Stimulated activated CD4-positive, alpha-beta T cell treated with anti-CD3 and anti-CD28 coated beads, Interleukin-4, amount 100 ng/mL, for 4 hours (primary cell): ENCODE measurements at regions not wholly inside any gene's neighbourhood (a gene's known extent, or its start where the extent isn't known, plus 50 kb on each side); places are given as distances from the start of the nearest gene placed in this dataset.

ENCODE experiments used
- DNase-seq, 2 experiments: peaks; one replicate each; pipeline ENCODE4 v3.0.0-alpha.2; 2020

DNA sequence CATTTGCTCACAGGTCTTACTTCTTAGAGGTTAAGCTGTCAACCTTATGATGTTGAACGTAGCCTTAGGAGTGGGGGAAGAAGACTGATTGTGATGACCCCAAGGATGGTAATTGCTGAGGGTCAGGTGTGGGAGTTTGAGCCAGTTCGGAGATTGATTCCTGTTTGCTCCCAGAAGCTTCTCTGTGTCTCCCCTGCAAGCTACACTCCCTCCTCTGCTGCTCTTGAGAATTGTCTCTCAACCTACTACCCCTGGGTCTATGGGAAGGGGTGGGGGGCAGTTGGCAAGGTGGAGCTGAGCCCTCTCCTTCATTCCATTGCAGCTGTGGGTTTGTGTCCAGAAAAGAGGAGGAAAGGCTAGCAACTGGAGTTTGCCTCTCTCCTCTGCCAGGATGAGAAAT, 113.8 kb downstream of the PLEKHG1 start:
- DNase-seq = no peak

DNA sequence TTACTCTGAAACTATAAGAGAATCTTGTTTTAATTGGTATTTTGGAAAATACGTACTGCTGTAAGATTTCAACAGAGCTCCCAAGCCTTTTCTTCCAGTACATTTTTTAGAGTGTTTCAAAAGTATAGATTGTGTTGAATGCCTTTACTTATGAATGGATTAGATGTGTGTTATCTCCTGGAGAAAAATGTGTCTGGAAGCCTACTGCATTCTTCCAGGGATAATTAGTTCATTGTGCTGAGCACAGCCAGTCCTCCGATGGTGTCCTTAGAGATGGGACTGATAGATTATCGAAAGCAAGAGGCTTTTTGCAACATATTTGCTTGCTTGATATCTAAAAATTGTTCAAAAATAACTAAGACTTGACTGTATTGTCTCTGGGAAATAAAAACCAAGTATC, 114.2 kb downstream of the PLEKHG1 start:
- DNase-seq = no peak

DNA sequence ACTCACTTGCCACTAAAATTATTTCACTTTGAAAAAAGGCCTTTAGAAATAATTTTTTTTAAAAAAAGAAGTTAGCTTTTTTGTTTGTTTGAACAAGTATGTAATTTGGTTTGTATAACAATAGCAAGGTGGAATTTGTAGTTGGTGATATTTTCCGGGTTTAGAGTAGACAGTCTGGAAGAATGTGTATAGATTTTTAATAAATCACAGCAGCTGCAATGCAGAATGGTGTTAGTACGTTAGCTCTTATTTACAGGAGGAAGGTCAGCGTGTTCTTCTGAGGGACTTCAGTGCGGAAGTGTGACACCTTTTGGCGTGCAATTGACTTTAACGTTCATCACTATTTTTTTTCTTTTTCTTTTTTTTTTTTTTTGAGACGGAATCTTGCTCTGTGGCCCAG, 115.4 kb downstream of the PLEKHG1 start:
- DNase-seq = no peak

DNA sequence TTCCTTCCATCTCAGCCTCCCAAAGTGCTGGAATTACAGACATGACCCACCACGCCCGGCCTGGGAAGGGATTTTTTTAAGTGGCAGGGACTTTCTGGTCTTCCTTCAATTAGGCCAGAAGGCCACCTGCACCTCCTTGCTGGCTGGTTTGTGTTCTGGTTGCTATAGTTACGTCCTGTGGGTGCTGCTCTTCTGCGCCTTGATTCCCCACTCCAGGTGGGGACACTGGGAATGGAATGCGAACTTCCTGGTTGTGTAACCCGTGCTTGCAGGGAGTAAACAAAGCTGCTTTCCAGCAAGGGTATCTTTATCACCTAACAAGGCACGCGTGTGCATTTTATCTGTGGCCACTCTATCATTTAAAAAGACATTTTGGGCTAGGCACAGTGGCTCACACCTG, 117.7 kb downstream of the PLEKHG1 start:
- no peak for DNase-seq

DNA sequence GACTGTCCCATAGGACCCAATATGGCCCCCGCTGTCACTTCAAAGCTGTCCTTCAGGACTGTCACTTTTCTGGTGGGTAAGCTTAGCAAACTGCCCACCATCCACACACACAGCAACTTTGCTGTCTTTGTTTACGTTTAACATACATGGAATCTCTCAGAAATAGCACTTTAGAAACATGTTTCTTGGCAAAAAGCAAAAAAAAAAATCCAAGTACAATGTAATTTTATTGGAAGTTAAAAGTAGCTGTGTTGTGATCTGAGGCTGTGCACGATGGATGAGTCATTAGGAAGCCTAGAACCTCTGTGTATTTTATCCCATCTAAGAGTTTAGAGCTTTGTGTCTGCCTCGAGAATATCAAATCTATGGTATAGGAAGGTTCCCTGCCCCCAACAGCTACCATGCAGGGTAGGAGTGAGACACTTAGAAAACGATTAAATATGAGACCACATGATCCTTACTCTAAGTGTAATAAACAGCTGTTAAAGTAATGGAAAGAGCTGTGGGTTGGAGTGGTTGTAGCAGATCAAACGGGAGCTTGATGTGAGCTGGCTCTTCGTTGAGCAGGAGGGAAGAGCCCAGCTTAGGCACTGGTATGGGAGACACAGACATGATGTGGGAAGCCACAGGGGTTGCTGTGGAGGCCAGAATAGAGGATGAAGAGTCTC, 119.5 kb downstream of the PLEKHG1 start:
- DNase-seq = no peak

DNA sequence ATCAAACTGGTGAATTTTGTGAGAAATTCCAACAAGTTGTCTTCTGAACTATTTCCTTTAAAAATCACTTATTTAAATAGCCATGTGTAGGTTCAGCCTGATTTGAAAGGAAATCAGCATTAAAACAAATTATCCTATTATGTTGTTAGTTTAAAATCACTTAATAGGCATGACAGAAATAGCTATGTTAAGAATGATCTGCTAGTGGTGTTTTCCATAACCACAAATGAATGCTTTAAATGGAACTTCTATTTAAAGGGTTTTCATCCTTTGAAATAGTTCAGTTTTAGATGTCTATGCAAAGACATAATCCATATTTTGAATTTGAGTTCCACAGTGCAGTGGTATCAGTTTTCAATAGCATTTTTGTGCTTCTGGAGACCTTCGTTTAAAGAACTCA, 120.1 kb downstream of the PLEKHG1 start:
- no peak for DNase-seq

DNA sequence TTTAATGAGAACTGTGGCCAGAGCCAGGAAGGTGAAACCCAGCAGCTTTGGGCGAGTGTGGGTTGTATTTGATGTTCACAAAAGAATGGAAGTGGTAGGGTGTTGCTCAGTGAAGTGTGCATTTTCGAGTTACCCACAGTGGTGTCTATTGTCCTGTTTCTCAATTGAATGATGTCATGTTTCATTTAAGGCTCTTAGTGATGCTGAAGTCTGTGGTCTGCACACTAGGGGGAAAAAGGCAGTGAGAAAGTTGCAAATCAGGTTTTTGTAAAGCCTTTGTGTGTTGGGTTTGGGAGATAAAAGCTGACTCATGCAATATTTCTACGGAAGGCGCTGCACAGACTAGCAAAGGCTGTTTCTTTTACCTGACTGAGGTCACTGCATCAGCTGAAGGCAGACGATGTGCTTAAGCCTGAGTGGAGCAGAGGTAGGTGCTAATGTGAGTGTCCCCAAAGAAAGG, 121.1 kb downstream of the PLEKHG1 start:
- DNase-seq = no peak

DNA sequence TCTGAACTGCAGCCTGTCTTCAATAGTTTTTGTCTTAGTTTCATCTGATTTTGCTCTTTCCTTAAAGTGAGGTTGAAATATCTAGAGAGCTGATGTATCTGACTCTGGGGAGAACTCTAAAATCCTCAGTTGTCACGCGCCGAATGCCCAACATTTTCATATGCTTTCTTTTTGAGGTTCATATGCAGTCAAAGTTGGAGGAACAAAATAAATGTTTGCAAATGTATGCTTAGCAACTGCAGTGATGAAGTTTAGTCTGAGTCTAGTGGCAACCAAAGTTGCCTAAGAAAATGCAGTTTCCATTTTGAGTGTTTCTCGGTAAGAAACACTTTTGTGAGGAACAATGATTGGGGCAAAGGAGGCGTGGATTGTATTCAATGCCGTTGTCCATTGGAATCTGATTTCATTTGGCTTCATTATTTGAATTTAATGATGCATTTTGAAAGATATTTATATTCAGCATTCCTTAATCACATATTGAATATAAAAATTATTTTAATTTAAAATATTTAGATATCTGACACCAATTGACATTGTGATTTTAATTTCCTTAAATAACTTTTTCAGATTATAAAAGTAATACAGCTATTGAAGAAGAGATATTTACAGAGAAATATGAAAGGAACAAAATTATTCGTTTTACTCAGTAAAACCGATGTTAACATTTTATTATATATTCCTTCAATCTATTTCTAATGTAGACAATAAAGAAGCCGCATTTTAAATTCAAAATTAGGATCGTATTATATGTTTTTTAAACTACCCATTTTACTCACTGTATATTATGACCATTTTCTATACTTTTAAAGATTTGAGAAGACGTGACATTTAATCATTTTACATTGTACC, 122.0 kb downstream of the PLEKHG1 start:
- no peak for DNase-seq

DNA sequence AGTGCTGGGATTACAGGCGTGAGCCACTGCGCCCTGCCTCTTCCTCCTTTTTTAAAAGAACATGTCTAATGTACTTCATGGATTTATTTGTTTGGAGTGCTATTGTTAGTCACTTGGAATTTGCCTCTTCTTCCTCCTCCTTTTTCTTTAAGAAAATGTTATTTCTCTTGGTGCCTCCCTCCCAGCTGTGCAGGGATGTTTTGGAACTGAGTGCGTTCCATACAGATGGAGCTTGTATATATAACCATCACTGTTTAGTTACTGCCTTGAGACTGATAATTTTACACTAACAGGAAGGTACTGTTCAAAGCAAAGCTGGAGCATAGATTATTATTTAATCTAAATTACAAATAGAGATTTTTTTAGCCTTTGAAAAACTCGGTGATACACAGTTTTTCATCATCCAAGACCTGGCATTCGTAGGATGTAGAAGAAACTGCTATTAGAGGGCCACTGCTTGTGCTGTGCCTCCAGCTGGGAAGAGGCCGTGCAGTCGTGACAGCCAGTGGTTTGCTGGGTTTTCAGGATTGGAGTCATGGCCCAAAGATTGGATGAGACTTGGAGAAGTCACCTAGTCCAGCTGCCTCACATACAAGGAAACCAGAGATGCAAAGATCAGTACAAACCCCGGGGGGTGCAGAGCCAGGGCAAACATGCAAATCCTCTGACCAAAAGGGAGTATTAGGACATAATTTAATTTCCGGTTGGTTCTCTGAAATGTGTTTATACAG, 123.1 kb downstream of the PLEKHG1 start:
- no peak for DNase-seq

DNA sequence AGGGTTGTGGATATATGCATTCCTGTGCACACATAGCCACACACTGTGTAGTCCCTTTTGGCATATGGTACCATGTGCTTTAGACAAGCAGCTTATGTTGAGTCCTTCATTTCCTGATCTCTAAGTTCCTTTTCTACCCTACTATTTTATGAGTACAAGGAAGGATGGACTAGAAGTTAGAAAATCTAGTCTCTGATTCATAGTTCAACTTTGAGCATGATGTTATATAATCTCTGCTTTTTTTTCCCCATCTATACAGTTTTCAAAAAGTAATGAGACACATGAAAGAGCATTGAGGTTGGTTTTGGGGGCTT, 123.6 kb downstream of the PLEKHG1 start:
- no peak for DNase-seq

DNA sequence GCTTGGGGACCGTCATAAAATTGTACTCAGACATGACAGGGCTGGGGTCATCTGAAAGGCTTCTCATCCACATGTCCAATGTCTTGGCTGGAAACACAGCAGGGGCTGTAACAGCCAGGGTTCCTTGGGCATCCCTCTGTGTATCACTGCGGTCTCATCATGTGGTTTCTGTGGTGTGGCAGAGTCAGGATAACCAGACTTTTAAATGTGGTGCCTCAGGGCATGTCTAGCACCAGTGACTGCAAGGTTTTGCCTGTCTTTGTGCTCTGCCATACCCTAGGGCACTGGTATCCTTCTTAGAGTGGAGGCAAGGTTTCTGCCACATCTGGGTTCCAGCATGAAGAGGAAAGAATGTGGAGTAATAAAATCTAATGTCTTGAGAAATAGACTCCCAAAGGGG, 124.2 kb downstream of the PLEKHG1 start:
- no peak for DNase-seq

DNA sequence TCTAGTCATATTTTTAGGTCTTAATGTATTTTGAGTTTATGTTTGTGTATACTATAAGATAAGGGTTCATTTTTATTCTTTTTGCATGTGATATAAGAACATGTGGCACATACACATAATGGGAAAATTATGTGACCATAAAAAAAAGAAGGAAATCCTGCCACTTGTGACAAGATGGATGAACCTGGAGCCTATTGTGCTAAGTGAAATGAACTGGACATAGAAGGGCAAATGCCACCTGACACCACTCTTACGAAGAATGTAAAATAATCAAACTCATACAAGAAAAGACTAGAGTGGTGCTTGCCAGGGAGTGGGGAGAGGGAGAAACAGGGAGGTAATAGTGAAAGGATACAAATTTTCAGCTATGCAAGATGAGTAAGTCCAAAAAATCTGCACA, 126.1 kb downstream of the PLEKHG1 start:
- no peak for DNase-seq

DNA sequence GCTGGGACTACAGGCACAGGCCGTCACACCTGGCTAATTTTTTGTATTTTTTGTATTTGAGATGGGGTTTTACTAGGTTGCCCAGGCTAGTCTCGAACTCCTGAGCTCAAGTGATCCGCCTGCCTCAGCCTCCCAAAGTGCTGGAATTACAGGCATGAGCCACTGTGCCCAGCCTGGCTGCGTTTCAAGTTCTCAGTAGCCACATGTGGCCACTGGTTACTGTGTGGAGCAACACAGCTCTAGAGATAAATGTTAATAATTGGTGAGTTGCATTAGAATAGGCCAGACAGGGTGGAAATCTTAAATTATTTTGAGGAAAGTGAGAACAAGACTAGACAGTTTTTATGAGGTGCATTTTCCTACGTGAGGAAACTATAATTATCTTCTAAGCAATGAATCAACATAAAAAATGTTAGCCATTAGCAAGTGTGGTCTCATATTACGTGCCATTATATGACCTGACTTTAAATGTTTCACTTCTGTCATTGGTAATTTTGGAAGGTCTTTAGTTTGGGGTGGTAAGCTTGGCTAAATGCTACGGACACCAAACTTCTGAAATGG, 129.6 kb downstream of the PLEKHG1 start:
- no peak for DNase-seq

DNA sequence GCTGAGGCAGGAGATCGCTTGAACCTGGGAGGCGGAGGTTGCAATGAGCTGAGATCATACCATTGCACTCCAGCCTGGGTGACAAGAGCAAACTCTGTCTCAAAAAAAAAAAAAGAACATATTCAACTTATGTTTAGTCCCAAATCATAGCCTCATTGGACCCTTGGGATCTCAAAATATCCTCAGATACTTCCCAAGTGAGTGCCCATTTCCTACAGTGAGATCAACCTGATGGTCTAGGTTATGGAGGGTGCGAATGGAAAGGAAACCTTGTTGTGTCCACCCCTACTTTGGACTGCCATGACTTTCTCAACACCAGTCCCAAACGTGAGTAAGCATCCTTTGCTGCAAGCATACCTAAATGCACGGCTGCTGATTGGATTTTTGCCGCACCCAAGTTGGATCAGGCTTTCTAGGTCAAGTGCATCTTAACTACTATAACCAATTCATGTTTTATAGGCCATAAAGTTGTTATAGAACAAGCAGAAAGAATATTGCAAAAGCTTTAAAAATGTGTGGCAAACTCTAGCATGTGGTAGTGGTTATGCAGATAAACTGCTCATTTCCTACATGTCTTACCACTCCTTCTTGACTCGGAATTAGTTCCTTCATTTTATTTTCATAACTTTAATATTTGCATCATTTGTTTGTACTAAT, 131.2 kb downstream of the PLEKHG1 start:
- no peak for DNase-seq

DNA sequence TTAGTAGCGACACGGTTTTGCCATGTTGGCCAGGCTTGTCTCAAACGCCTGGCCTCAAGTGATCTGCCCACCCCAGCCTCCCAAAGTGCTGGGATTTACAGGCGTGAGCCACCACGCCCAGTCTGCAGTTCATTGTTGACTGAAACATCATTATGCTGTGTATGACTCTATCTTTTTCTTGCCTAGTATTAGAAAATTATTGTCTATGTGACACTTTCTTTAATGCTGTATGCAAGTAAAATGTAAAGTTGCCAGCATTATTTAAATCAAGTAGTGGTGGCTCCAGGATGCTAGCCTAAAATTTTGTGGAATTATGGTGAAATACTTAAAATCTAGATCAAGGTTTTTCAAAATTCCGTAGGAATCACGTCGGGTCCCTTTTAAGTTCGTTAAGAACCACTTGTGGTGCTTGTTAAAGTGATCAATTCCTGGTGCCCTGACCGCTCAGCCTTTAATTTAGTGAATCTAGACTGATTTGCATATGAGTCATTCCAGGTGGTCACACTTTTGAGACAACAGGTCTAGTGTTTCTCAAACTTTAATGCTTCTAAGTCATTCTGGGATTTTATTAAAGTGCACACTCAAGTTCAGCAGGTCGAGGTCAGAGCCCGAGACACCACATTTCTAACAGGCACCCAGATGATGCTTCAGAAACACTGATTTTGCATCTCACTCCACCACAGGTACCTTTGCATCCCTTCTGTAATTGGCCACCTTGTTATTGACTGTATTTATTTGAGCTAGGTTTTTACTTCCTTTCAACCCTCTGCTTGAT, 132.6 kb upstream of the MTHFD1L start:
- no peak for DNase-seq

DNA sequence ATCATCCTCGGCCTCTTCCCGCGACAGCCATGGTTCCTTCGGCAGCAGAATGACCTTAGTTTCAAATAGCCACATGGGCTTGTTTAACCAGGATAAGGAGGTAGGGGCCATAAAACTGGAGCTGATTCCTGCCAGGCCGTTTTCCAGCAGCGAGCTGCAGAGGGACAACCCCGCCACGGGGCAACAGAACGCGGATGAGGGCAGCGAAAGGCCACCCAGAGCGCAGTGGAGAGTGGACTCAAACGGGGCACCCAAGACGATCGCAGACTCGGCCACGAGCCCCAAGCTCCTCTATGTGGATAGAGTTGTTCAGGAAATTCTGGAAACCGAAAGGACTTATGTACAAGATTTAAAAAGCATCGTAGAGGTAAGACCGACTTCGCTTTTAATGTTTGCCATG, 131.8 kb upstream of the MTHFD1L start:
- no peak for DNase-seq

DNA sequence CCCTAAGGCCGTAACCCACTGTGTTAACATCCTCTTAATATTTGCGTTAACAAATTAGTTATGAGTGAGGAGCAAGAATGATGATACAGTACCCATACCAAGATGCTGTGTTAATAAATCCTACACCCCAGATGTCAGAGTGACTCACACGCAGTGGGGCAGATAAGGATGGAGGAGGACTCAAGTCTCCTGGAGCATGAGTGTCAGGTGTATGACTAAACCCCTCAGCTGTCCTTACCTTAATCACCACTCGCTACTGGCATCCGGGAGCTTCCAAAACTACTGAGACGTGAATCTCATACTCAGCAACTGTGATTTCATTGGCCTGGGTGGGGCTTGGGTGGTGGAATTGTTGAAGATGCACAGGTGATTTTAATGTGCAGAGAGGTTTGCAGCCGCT, 131.3 kb upstream of the MTHFD1L start:
- no peak for DNase-seq

DNA sequence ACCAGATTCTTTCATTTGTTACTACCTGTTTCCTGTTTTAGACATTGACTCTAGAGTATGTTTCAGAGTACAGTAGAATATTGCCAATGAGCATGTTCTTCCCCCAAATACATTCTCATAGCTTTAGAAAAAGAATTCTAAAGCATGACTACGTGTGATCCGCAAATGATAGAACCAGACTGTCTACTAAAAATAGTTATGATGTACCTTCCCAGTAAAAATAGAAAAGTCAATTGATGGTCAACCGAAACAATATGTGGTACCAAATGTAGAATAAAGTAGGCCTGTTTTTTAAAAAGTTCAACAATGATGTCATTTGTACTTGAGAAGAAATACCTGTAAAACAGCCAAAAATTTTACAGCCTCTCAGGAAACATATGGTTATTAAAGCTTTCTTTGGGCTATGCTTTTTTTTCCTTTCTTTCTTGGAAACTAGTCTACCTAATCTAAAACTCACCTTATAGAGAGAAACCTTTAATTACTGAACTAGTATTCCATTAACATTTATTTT, 130.1 kb upstream of the MTHFD1L start:
- no peak for DNase-seq

DNA sequence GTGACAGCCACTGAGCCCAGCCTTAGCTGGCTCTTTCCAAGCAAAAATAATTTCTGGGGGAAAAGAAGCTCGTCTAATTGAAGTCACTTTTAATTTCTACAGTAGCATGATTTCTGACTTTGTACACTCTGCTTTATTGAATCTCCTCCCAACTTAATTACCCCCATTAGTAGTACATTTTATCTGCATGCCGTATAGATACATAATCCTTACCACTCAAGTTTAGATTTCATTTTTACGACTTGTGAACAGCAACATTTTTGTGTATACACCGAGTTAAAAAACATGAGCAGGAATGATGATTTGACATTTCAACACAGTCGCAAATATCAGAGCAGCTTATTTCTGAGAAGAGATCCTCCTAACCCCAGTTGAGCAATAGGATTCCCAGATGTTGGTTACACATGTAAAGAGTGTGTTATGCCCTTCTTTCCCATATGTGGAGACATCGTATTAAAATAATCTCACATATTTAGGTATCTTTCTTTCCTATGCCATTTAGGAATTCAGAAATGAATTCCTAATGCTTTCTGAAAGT, 127.3 kb upstream of the MTHFD1L start:
- no peak for DNase-seq

DNA sequence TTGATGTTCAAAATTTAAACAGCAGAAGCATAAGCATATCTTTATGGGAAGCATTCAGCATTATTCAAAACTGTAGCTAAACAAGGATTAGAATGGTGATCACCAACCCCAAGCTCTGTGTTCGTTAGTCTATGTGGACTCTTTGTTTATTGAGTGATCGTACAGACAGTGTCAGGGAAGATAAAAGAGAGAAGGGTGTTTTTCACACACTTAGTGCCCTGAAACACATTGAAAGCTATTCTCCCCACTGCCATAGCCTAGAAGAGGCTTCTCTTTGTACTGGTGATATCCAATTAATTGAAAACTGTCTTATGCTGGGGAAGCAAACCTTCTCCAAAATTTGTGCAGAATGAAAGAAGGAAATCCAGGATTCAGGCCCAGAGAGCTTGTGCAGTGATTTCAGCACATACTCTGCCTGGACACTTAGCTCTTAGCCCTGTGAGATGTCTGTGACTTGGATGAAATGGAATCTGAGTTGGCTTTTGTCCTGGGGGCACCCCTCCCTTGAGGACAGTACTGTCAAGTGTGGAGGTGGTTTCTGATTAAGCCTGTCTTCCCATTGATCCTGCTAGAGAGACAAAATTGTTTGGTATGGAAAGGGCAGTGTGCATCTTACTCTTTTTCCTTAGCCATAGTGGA, 125.7 kb upstream of the MTHFD1L start:
- no peak for DNase-seq

DNA sequence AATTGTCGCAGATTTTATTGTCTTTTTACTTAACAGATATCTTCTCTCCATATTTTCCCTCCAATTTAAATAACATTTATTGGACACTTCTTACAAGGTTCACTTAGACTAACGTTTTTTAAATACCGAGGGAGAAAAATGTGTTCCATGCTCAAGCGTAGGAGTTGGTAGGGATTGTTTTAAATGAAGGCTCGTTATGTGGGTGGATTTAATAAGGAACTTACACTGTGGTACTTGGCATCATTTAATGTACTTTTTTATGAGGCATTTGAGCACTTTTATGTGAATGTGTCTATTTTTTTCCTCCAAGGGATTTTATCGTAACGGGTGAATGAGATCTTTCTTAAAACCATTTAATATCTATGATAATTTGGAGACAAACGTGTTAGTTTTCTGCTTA, 125.0 kb upstream of the MTHFD1L start:
- DNase-seq = no peak
